ENCODE measurements at regions not wholly inside any gene's neighbourhood (a gene's known extent, or its start where the extent isn't known, plus 50 kb on each side); places are given as distances from the start of the nearest gene placed in this dataset.

- Histone ChIP-seq H2AFZ (ENCODE audit: insufficient read depth, low read depth, low read length, poor library complexity, severe bottlenecking) (no peak overlapping the region), H3K4me2 (replicated peaks; ENCODE audit: extremely low read depth, low read length, poor library complexity, severe bottlenecking) (no peak overlapping the region), H3K79me2 (ENCODE audit: insufficient read depth, low read length) (no peaks in the 10 kb centered on the region), H3K4me3 (replicated peaks in 1 of 3; ENCODE audit: low read depth in 2 of 3, low read length in 3 of 3) (no peak overlapping the region), H3K9ac (ENCODE audit: insufficient read depth, low read length, poor library complexity, severe bottlenecking) (no peak overlapping the region), H3K27me3 (ENCODE audit: control insufficient read depth in 2 of 2, insufficient read depth in 2 of 2, low read length in 2 of 2) (no peaks in the 10 kb centered on the region), H3K4me1 (ENCODE audit: control insufficient read depth in 1 of 2, insufficient read depth in 2 of 2, low read length in 2 of 2) (no peaks in the 10 kb centered on the region), H3K9me3 (replicated peaks in 1 of 2; ENCODE audit: control insufficient read depth in 1 of 2, insufficient read depth in 1 of 2, low read length in 2 of 2) (no peaks in the 10 kb centered on the region), H3K27ac (ENCODE audit: low read depth in 1 of 2, low read length in 2 of 2) (no peak overlapping the region), H3K36me3 (replicated peaks in 1 of 2; ENCODE audit: control insufficient read depth in 1 of 2, insufficient read depth in 2 of 2, low read length in 2 of 2) (no peaks in the 10 kb centered on the region), H4K20me1 (ENCODE audit: insufficient read depth, low read length) (no peaks in the 10 kb centered on the region)
- DNase-seq = no peak
- no peak overlapping the region for H3K4me3 Mint-ChIP-seq
- no peaks in the 10 kb centered on the region for H3K36me3 Mint-ChIP-seq
- no peaks in the 10 kb centered on the region for H3K4me1 Mint-ChIP-seq
- TF ChIP-seq CTCF (IDR thresholded peaks at IDR 0.05) = no peak
- H3K9me3 Mint-ChIP-seq = peaks cover 0 to 3% (median 0%) of the 10 kb centered on the region in 7 donors
- intact Hi-C loops (cut with micrococcal nuclease) = loop anchor here (5.0 to 10.0 kb wide), 3 partner anchors 996 to 1356 kb away; no protein-coding TSS in a partner anchor
- peaks cover 0 to 4% (median 3%) of the 10 kb centered on the region in 3 donors for H3K27me3 Mint-ChIP-seq (ENCODE audit: low read depth in 3 of 3)
- no CpG with 5 or more reads among the region's 2 CpGs for WGBS (ENCODE audit: insufficient coverage)
- H3K27ac Mint-ChIP-seq = no peak overlapping the region
These were observed 466.6 kb upstream of the ERCC4 start for GRCh38 chr16:13453325-13453724.

- Histone ChIP-seq H3K4me1 (ENCODE audit: control insufficient read depth in 1 of 2, insufficient read depth in 2 of 2, low read length in 2 of 2) (no peaks in the 10 kb centered on the region), H2AFZ (ENCODE audit: insufficient read depth, low read depth, low read length, poor library complexity, severe bottlenecking) (no peak overlapping the region), H4K20me1 (ENCODE audit: insufficient read depth, low read length) (no peaks in the 10 kb centered on the region), H3K27me3 (ENCODE audit: control insufficient read depth in 2 of 2, insufficient read depth in 2 of 2, low read length in 2 of 2) (no peaks in the 10 kb centered on the region), H3K9me3 (replicated peaks in 1 of 2; ENCODE audit: control insufficient read depth in 1 of 2, insufficient read depth in 1 of 2, low read length in 2 of 2) (no peaks in the 10 kb centered on the region), H3K79me2 (ENCODE audit: insufficient read depth, low read length) (no peaks in the 10 kb centered on the region), H3K4me3 (replicated peaks in 1 of 3; ENCODE audit: low read depth in 2 of 3, low read length in 3 of 3) (no peak overlapping the region), H3K27ac (ENCODE audit: low read depth in 1 of 2, low read length in 2 of 2) (no peak overlapping the region), H3K4me2 (replicated peaks; ENCODE audit: extremely low read depth, low read length, poor library complexity, severe bottlenecking) (no peak overlapping the region), H3K36me3 (replicated peaks in 1 of 2; ENCODE audit: control insufficient read depth in 1 of 2, insufficient read depth in 2 of 2, low read length in 2 of 2) (no peaks in the 10 kb centered on the region), H3K9ac (ENCODE audit: insufficient read depth, low read length, poor library complexity, severe bottlenecking) (no peak overlapping the region)
- TF ChIP-seq CTCF (IDR thresholded peaks at IDR 0.05) = peak; percentile 77
- Mint-ChIP-seq H3K36me3 (no peaks in the 10 kb centered on the region), H3K4me3 (no peak overlapping the region), H3K27me3 (ENCODE audit: low read depth in 3 of 3) (peaks cover 0 to 4% (median 3%) of the 10 kb centered on the region in 3 donors), H3K9me3 (peaks cover 0 to 3% (median 0%) of the 10 kb centered on the region in 7 donors), H3K27ac (no peak overlapping the region), H3K4me1 (no peaks in the 10 kb centered on the region)
- DNase-seq = peak in 1 of 3 donors; percentile 4
- WGBS (ENCODE audit: insufficient coverage) = no CpG with 5 or more reads among the region's 10 CpGs
- intact Hi-C loops (cut with micrococcal nuclease) = loop anchor here (2.0 to 10.0 kb wide), 4 partner anchors 997 to 1359 kb away; no protein-coding TSS in a partner anchor
These were observed 465.9 kb upstream of the ERCC4 start for GRCh38 chr16:13453938-13454553.

Measured in CD14-positive monocyte (primary cell).